Stimulated activated memory B cell treated with anti-CD40 and anti-IgM and Interleukin-4, amounts not matched to agents 10 μg/mL and 1 μg/mL and 100 μg/mL, for 72 hours (primary cell): ENCODE measurements at regions not wholly inside any gene's neighbourhood (a gene's known extent, or its start where the extent isn't known, plus 50 kb on each side); places are given as distances from the start of the nearest gene placed in this dataset.
A peak's percentile ranks its signal among the peaks of the same experiment; 100 is the strongest.
"Not testable (repeated sequence)": the region's sequence is repeated elsewhere in the genome, so short reads cannot be mapped to it uniquely, and the experiment has no call there.

Source experiments
- ATAC-seq: fragments of 150-1000 bp; cut with Tn5 transposase; 2 replicates; pipeline ENCODE4 v1.10.0; 2021
- H3K27ac Mint-ChIP-seq: one replicate; pipeline ENCODE4 v1.8.0; 2022; ENCODE audit warnings: mild to moderate bottlenecking, mixed read lengths
- H3K27me3 Mint-ChIP-seq: one replicate; pipeline ENCODE4 v1.8.0; 2022; ENCODE audit warnings: mixed read lengths
- H3K36me3 Mint-ChIP-seq: one replicate; pipeline ENCODE4 v1.8.0; 2022; ENCODE audit warnings: mixed read lengths
- H3K4me1 Mint-ChIP-seq: one replicate; pipeline ENCODE4 v1.8.0; 2022; ENCODE audit warnings: mixed read lengths
- H3K4me3 Mint-ChIP-seq: one replicate; pipeline ENCODE4 v1.8.0; 2022; ENCODE audit warnings: mild to moderate bottlenecking, moderate library complexity, mixed read lengths
- H3K9me3 Mint-ChIP-seq: one replicate; pipeline ENCODE4 v1.8.0; 2022; ENCODE audit warnings: mixed read lengths

DNA sequence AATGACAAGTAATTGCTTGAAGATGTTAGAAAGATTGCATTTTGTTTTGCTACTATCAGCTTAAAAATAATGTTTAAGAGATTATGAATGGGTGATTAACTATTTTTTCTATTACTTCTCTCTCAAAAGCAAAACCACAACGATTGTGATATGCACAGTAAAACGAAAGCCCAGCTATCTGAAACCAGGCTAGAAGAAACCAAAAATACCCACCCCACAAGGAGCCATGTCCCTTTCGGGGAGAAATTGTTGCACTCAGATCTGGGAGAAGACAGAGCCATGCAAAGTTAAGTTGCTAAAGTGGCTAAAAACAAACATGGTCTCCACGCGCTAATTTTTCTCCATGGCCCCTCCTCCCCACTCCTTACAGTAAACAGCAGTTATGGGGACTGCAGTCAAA lies 173.6 kb downstream of the RPS24 start:
- H3K9me3 Mint-ChIP-seq: no peaks in the 10 kb centered on the region
- no peak for ATAC-seq
- no peak overlapping the region for H3K4me3 Mint-ChIP-seq

GRCh38 chr10:78207776-78208175 lies 174.1 kb downstream of the RPS24 start:
- Mint-ChIP-seq H3K36me3 (no peaks in the 10 kb centered on the region), H3K4me1 (peaks cover 6% of the 10 kb centered on the region), H3K27ac (no peak overlapping the region), H3K4me3 (no peak overlapping the region), H3K9me3 (no peaks in the 10 kb centered on the region), H3K27me3 (peaks cover 22% of the 10 kb centered on the region)
- ATAC-seq: no peak

More for the DNA sequence above, 173.6 kb downstream of the RPS24 start:
- peaks cover 6% of the 10 kb centered on the region for H3K4me1 Mint-ChIP-seq
- H3K27me3 Mint-ChIP-seq: peaks cover 22% of the 10 kb centered on the region
- H3K36me3 Mint-ChIP-seq: no peaks in the 10 kb centered on the region
- no peak overlapping the region for H3K27ac Mint-ChIP-seq

DNA sequence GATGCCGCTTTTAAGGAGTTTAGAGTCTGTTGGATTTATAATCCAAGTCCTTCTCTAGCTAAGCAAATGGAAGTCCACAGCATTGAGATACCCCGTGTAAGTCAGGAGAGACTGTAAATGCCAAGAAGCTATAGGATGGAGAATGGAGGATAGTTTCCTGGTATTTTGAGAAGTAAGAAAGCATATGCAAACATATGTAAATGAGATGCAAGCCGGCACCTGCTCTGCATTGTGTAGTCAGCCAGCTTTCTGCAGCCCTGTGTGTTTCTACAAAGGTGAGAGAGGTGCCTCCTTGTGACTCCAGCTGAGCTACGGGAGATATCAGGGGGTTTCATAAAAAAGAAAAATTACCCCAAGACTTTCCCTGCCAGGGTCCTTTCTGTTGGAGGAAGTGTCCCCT lies 176.3 kb downstream of the RPS24 start:
- Mint-ChIP-seq H3K27ac (no peak overlapping the region), H3K36me3 (no peaks in the 10 kb centered on the region), H3K9me3 (no peaks in the 10 kb centered on the region), H3K4me3 (no peak overlapping the region), H3K27me3 (peaks cover 23% of the 10 kb centered on the region), H3K4me1 (peaks cover 6% of the 10 kb centered on the region)
- ATAC-seq: no peak

DNA sequence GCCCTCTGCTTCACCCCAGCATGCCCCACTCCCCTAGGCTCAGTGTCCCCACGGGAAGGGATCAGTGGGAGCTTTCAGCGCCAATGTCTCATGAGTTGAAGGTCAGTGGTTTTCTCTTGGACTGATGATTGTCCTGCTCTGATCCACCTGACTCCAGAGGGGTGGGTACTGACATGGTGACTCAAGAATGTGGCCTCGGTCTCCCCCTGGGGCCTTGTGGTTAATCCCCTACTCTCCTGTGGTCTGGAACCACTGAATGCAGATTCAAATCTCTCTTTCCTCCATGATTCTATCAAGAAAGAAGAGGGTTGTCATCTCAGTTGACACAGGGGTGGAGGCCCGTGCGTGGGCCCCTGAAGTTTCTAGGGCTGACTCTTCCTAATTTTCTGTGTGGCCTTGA lies 176.9 kb downstream of the RPS24 start:
- H3K4me1 Mint-ChIP-seq: peaks cover 11% of the 10 kb centered on the region
- no peak overlapping the region for H3K4me3 Mint-ChIP-seq
- H3K27ac Mint-ChIP-seq: no peak overlapping the region
- H3K36me3 Mint-ChIP-seq: no peaks in the 10 kb centered on the region
- peak; percentile 18 for ATAC-seq
- H3K9me3 Mint-ChIP-seq: no peaks in the 10 kb centered on the region
- H3K27me3 Mint-ChIP-seq: peaks cover 28% of the 10 kb centered on the region

DNA sequence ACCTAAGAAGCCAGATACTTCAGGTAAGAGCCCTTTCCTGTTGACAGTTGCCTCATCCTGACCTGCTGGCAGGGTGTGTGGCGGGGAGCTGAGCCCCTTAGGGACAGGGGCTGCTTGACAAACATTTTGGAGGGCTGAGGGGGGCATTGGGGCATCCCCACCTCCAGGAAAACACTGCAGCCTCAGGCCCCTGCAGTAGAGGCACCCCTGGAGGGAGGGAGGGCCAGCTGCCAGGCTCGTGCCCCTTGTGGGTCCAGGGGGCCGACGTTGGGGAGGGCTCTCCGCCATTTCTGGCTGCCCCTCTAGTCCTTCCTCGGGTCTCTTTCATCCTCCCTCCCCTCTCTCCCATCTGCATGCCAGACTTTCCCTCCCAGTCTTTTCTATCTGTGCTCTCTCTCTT lies 177.3 kb downstream of the RPS24 start:
- H3K4me1 Mint-ChIP-seq: peaks cover 12% of the 10 kb centered on the region
- no peak for ATAC-seq
- no peak overlapping the region for H3K27ac Mint-ChIP-seq

DNA sequence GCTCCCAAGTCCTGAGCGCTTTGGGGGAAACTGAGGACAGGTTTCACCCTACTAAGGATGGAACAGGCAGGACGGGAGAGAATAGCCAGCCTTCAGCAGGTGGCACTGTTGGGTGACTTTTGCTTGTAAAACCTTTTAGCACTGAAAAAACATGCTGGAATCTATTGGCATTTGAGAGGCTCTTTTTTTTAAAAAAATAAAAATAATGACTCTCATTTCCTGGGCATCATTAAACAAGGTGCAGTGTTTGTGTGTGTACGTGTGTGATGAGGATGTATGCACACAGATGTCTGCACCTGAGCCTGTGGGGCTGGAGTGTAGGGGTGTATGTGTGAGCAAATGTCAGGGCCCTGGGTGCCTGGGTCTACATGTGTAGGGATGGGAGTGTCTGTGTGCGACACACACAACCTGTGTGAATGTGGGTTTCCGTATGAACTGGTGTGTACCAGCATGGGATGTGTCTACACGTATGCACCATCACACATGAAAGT lies 177.9 kb downstream of the RPS24 start:
- Mint-ChIP-seq H3K27ac (no peak overlapping the region), H3K4me1 (peaks cover 12% of the 10 kb centered on the region), H3K9me3 (no peaks in the 10 kb centered on the region), H3K27me3 (peaks cover 34% of the 10 kb centered on the region), H3K4me3 (no peak overlapping the region), H3K36me3 (no peaks in the 10 kb centered on the region)
- no peak for ATAC-seq

More for the DNA sequence above, 177.3 kb downstream of the RPS24 start:
- Mint-ChIP-seq H3K27me3 (peaks cover 28% of the 10 kb centered on the region), H3K9me3 (no peaks in the 10 kb centered on the region), H3K36me3 (no peaks in the 10 kb centered on the region), H3K4me3 (no peak overlapping the region)

GRCh38 chr10:78212060-78212785 lies 178.6 kb downstream of the RPS24 start:
- peaks cover 12% of the 10 kb centered on the region for H3K4me1 Mint-ChIP-seq
- H3K36me3 Mint-ChIP-seq: no peaks in the 10 kb centered on the region
- peaks cover 40% of the 10 kb centered on the region for H3K27me3 Mint-ChIP-seq
- no peak overlapping the region for H3K4me3 Mint-ChIP-seq
- no peak for ATAC-seq
- no peaks in the 10 kb centered on the region for H3K9me3 Mint-ChIP-seq
- H3K27ac Mint-ChIP-seq: no peak overlapping the region

DNA sequence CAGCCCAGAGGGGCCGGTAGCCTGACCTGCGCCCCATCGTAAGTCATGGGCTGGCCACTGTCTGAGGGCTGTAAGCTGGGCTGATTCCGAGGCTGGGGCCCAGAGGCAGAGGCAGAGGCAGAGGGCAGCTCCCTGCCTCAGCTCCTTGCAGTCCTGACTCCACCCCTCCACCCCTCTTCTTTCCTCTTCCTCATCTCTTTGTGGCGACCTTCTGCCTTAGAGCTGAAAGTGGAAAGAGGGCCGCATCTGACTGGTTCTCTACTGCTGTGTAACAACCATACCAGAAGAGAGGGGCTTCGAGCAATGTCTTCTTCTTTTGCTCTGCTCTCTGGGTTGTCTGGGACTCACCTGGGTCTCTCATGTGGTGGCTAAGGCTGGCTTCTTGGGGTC lies 179.1 kb downstream of the RPS24 start:
- Mint-ChIP-seq H3K27ac (no peak overlapping the region), H3K27me3 (peaks cover 46% of the 10 kb centered on the region), H3K9me3 (no peaks in the 10 kb centered on the region), H3K4me1 (peaks cover 12% of the 10 kb centered on the region), H3K4me3 (no peak overlapping the region), H3K36me3 (no peaks in the 10 kb centered on the region)
- no peak for ATAC-seq

DNA sequence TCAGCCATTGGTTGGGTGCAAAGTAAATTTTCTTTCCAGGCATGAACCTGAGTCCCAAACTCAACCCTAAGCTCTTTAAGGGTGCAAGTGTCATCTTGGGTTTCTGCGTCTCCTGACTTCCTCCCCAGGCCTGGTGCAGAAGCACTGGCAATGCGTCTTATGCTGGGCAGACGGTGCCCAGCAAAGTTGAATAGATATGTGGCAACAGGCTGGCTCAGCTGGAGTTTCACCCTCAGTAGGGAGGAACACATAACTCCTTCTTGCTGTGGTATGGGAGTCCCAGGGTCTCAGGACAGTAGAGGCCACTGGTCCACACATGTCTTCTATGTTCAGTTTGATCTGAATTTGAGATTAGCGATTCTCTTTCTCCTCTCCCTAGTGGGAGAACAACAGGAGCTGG lies 181.3 kb downstream of the RPS24 start:
- Mint-ChIP-seq H3K9me3 (no peaks in the 10 kb centered on the region), H3K4me1 (peaks cover 12% of the 10 kb centered on the region), H3K27ac (peak overlapping the region; percentile 58), H3K36me3 (no peaks in the 10 kb centered on the region), H3K27me3 (peaks cover 67% of the 10 kb centered on the region), H3K4me3 (no peak overlapping the region)
- no peak for ATAC-seq

DNA sequence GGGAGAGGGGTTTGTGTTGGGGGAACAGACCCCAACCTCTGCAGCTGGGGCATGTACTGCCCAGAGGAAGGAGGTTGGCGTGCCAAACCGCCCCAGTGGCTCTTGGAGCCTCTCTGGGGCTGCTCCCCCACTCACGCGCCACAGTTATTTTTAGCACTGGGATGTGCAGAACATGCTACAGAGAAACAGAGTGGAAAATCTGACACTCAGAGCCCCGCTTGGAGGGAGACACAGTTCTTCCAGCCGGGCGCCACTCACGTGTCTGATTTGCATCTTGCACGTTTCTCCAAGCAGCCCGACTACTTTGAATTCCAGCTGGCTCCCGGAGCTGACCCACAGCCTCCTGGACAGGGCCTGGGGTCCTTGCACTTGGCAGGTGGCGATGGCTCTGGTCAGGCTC lies 182.0 kb downstream of the RPS24 start:
- H3K27ac Mint-ChIP-seq: peak overlapping the region; percentile 58
- ATAC-seq: peak; percentile 63
- peaks cover 74% of the 10 kb centered on the region for H3K27me3 Mint-ChIP-seq

GRCh38 chr10:78217336-78217735 lies 183.7 kb downstream of the RPS24 start:
- H3K27ac Mint-ChIP-seq: no peak overlapping the region
- no peak overlapping the region for H3K4me3 Mint-ChIP-seq
- peaks cover 6% of the 10 kb centered on the region for H3K4me1 Mint-ChIP-seq
- ATAC-seq: no peak
- no peaks in the 10 kb centered on the region for H3K9me3 Mint-ChIP-seq
- peaks cover 68% of the 10 kb centered on the region for H3K27me3 Mint-ChIP-seq
- H3K36me3 Mint-ChIP-seq: no peaks in the 10 kb centered on the region

More for the DNA sequence above, 182.0 kb downstream of the RPS24 start:
- Mint-ChIP-seq H3K4me1 (peaks cover 12% of the 10 kb centered on the region), H3K36me3 (no peaks in the 10 kb centered on the region), H3K4me3 (no peak overlapping the region), H3K9me3 (no peaks in the 10 kb centered on the region)

DNA sequence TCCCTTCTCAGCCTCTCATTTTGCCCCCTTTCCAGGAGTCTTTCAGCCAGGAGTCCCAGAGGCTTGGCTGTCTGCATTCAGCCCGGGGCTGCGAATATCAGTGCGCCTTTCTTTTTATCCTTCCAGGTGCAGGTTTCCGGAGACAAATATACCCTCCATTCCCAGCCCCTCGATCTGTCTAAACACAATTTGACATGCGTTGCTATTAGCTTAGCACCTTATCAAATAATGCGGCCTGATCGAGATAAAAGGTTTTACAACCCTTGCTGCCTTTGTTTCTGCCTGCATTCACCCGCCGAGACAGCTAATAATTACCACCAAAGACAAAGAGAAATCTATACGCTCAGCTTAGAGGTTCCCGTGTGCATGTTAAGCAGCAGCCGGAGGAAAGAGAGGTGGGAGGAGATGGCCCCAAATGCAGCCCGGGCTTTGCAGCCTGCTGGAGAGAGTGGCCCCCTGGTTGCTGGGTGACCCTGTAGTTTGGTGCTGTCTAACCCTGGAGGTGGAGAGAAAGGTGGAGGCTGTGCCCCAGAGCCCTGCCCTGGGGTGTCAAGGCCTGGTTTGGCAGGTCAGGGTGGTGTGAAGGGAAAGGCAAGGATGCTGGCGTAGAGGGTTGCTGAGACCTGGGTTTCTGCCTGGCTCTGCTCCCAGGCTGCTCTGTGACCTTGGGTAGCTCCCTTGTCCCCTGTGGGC lies 185.3 kb downstream of the RPS24 start:
- no peak overlapping the region for H3K27ac Mint-ChIP-seq
- H3K27me3 Mint-ChIP-seq: peaks cover 80% of the 10 kb centered on the region
- peaks cover 6% of the 10 kb centered on the region for H3K4me1 Mint-ChIP-seq
- no peaks in the 10 kb centered on the region for H3K9me3 Mint-ChIP-seq
- ATAC-seq: no peak
- H3K36me3 Mint-ChIP-seq: no peaks in the 10 kb centered on the region
- no peak overlapping the region for H3K4me3 Mint-ChIP-seq

DNA sequence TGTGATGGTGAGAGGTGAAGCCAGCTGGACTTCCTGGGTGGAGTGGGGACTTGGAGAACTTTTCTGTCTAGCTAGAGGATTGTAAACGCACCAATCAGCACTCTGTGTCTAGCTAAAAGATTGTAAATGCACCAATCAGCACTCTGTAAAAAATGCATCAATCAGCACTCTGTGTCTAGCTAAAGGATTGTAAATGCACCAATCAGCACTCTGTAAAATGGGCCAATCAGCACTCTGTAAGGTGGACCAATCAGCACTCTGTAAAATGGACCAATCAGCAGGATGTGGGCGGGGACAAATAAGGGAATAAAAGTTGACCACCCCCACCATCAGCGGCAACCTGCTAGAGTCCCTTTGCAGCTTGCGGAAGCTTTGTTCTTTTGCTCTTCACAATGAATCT lies 185.9 kb downstream of the RPS24 start:
- H3K27ac Mint-ChIP-seq, H3K4me1 Mint-ChIP-seq, H3K4me3 Mint-ChIP-seq, H3K36me3 Mint-ChIP-seq, H3K9me3 Mint-ChIP-seq, ATAC-seq: not testable (repeated sequence)
- H3K27me3 Mint-ChIP-seq: peaks cover 74% of the 10 kb centered on the region

DNA sequence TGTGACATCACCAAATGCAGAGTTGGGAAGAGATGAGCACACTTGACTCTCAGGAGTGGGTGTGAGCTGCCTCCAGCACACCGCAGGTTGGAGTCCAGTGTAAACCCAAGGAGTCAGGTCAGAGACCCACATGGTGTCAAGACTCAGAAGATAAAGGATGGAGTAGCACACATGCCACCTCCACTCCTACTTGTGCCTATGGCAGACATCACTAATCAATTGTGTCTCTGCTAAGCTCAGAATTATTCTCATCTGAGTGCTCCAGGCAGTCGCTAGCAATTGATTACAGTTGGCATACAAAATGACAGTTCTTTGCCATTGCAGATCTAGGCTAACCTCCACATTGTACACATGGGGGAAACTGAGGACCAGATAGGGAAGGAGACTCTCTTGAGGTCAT lies 187.1 kb downstream of the RPS24 start:
- no peaks in the 10 kb centered on the region for H3K4me1 Mint-ChIP-seq
- no peak overlapping the region for H3K27ac Mint-ChIP-seq
- no peak overlapping the region for H3K4me3 Mint-ChIP-seq
- no peak for ATAC-seq
- H3K9me3 Mint-ChIP-seq: no peaks in the 10 kb centered on the region
- H3K36me3 Mint-ChIP-seq: no peaks in the 10 kb centered on the region
- peaks cover 65% of the 10 kb centered on the region for H3K27me3 Mint-ChIP-seq

- Mint-ChIP-seq H3K36me3 (no peaks in the 10 kb centered on the region), H3K9me3 (no peaks in the 10 kb centered on the region), H3K4me3 (no peak overlapping the region), H3K27me3 (peaks cover 53% of the 10 kb centered on the region), H3K27ac (no peak overlapping the region), H3K4me1 (no peaks in the 10 kb centered on the region)
- no peak for ATAC-seq
Observed at GRCh38 chr10:78222096-78222790, 188.6 kb downstream of the RPS24 start.
